ENCODE measurements at regions not wholly inside any gene's neighbourhood (a gene's known extent, or its start where the extent isn't known, plus 50 kb on each side); places are given as distances from the start of the nearest gene placed in this dataset.

DNA sequence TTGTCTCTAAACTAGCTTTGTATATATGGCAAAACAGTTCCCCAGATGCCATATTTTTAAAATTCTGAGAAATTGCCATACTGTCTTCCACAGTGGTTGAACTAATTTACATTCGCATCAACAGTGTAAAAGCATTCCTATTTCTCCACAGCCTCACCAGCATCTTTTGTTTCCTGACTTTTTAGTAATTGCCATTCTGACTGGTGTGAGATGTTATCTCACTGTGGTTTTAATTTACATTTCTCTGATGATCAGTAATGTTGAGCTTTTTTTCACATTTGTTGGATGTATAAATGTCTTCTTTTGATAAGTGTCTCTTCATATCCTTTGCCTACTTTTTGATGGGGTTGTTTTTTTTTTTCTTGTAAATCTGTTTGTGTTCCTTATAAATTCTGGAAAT, 1222.7 kb upstream of the CITED2 start:
- Mint-ChIP-seq H3K4me3 (no peak overlapping the region), H3K9me3 (peaks cover 3% of the 10 kb centered on the region), H3K4me1 (no peaks in the 10 kb centered on the region), H3K27me3 (ENCODE audit: low read depth) (no peaks in the 10 kb centered on the region), H3K36me3 (ENCODE audit: low read depth) (no peaks in the 10 kb centered on the region), H3K27ac (no peak overlapping the region)
- TF ChIP-seq, protein P1, sequence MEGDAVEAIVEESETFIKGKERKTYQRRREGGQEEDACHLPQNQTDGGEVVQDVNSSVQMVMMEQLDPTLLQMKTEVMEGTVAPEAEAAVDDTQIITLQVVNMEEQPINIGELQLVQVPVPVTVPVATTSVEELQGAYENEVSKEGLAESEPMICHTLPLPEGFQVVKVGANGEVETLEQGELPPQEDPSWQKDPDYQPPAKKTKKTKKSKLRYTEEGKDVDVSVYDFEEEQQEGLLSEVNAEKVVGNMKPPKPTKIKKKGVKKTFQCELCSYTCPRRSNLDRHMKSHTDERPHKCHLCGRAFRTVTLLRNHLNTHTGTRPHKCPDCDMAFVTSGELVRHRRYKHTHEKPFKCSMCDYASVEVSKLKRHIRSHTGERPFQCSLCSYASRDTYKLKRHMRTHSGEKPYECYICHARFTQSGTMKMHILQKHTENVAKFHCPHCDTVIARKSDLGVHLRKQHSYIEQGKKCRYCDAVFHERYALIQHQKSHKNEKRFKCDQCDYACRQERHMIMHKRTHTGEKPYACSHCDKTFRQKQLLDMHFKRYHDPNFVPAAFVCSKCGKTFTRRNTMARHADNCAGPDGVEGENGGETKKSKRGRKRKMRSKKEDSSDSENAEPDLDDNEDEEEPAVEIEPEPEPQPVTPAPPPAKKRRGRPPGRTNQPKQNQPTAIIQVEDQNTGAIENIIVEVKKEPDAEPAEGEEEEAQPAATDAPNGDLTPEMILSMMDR (IDR thresholded peaks at IDR 0.05; ENCODE audit: unreplicated experiment in 3 of 3) = no peak

DNA sequence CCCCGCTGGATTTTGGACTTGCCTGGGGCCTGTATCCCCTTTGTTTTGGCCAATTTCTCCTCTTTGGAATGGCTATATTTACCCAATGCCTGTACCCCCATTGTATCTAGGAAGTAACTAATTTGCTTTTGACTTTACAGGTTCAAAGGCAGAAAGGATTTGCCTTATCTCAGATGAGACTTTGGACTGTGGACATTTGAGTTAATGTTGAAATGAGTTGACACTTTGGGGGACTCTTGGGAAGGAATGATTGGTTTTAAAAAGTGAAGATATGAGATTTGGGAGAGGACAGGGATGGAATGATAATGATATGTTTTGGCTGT, 1220.3 kb upstream of the CITED2 start:
- H3K4me1 Mint-ChIP-seq = no peaks in the 10 kb centered on the region
- H3K9me3 Mint-ChIP-seq = peaks cover 3% of the 10 kb centered on the region
- no peaks in the 10 kb centered on the region for H3K36me3 Mint-ChIP-seq (ENCODE audit: low read depth)
- no peak overlapping the region for H3K27ac Mint-ChIP-seq
- no peak overlapping the region for H3K4me3 Mint-ChIP-seq
- TF ChIP-seq, protein P1 (IDR thresholded peaks at IDR 0.05; ENCODE audit: unreplicated experiment in 3 of 3) = no peak
- no peaks in the 10 kb centered on the region for H3K27me3 Mint-ChIP-seq (ENCODE audit: low read depth)

DNA sequence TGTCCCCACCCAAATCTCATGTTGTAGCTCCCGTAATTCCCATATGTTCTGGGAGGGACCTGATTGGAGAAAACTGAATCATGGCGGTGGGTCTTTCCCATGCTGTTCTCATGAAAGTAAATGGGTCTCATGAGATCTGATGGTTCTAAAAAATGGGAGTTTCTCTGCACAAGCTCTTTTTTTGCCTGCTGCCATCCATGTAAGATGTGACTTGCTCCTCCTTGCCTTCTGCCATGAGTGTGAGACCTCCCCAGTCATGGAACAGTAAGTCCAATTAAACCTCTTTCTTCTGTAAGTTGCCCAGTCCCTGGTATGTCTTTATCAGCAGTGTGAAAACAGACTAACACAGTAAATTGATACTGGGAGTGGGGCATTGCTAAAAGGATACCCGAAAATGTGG, 1218.4 kb upstream of the CITED2 start:
- no peak overlapping the region for H3K27ac Mint-ChIP-seq
- H3K4me3 Mint-ChIP-seq = no peak overlapping the region
- TF ChIP-seq, protein P1 (IDR thresholded peaks at IDR 0.05; ENCODE audit: unreplicated experiment in 3 of 3) = no peak
- H3K9me3 Mint-ChIP-seq = peaks cover 3% of the 10 kb centered on the region
- no peaks in the 10 kb centered on the region for H3K27me3 Mint-ChIP-seq (ENCODE audit: low read depth)
- no peaks in the 10 kb centered on the region for H3K36me3 Mint-ChIP-seq (ENCODE audit: low read depth)
- H3K4me1 Mint-ChIP-seq = no peaks in the 10 kb centered on the region

DNA sequence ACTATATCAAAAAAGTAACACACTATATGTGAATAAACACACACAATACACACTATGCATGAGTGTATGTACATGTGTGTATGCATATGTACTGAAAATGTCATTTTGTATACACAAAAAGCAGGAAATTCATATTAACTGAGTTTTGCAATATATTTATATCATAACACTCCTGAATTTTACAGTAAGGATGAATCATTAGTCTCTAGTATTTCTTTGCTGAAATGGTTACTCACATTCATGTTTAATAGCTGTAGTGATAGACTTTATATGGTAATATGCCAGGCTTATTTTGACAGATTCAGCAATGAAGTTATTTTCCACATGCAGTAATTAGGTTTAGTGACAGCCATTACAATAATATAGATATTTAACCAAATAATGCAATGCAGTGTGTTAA, 1216.2 kb upstream of the CITED2 start:
- Mint-ChIP-seq H3K27ac (no peak overlapping the region), H3K36me3 (ENCODE audit: low read depth) (no peaks in the 10 kb centered on the region), H3K9me3 (peaks cover 9% of the 10 kb centered on the region), H3K27me3 (ENCODE audit: low read depth) (no peaks in the 10 kb centered on the region), H3K4me3 (no peak overlapping the region), H3K4me1 (no peaks in the 10 kb centered on the region)
- TF ChIP-seq, protein P1 (IDR thresholded peaks at IDR 0.05; ENCODE audit: unreplicated experiment in 3 of 3) = no peak

DNA sequence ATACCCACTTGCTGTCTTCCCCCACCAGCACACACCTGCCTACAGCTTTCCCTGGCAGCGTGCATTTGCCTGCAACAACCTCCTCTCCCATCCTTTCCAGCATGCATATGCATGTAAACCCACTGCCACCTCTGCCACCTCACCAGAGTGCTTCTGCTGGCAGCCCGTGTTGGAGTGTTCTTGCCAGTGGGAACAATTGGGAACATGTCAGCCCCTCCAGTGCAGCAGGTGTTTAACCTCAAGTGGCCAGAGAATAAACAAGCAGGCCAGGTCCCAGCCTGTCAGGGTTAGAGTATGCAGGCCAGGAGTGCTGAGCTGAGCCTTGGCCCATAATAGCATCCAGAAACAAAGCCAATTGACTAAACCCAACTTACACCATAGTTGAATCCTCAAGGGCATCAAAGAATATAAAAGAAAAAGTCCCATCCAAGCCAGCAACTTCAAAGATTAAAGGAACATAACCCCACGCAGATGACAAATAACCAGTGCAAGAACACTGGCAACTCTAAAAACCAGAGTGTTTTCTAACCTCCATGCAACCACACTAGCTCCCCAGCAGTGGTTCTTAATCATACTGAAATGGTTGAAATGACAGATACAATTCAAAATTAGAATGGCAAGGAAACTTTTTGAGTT, 1212.1 kb upstream of the CITED2 start:
- Mint-ChIP-seq H3K4me3 (no peak overlapping the region), H3K27me3 (ENCODE audit: low read depth) (no peaks in the 10 kb centered on the region), H3K4me1 (no peaks in the 10 kb centered on the region), H3K27ac (no peak overlapping the region), H3K36me3 (ENCODE audit: low read depth) (no peaks in the 10 kb centered on the region), H3K9me3 (peaks cover 7% of the 10 kb centered on the region)
- TF ChIP-seq, protein P1 (IDR thresholded peaks at IDR 0.05; ENCODE audit: unreplicated experiment in 3 of 3) = no peak

DNA sequence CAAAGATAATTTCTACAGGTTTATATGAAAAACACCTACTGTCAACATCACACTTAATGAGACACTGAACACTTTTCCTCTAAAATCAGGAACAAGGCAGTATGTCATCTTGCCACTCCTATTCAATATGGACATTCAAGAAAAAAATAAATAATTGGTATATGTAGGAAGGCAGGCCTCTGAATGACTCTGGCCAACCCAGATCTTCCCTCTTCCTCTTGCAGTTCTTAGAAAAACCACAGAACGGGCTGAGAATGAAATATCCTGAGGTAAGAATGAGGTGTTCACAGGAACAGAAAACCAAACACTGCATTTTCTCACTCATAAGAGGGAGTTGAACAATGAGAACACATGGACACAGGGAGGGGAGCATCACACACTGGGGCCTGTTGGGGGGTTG, 1207.2 kb upstream of the CITED2 start:
- Mint-ChIP-seq H3K9me3 (peaks cover 2% of the 10 kb centered on the region), H3K36me3 (ENCODE audit: low read depth) (no peaks in the 10 kb centered on the region), H3K27me3 (ENCODE audit: low read depth) (no peaks in the 10 kb centered on the region), H3K4me3 (no peak overlapping the region), H3K27ac (no peak overlapping the region), H3K4me1 (no peaks in the 10 kb centered on the region)
- TF ChIP-seq, protein P1 (IDR thresholded peaks at IDR 0.05; ENCODE audit: unreplicated experiment in 3 of 3) = no peak

All from nephron (organoid).